Prostate gland (tissue), 2 donors: ENCODE measurements at regions not wholly inside any gene's neighbourhood (a gene's known extent, or its start where the extent isn't known, plus 50 kb on each side); places are given as distances from the start of the nearest gene placed in this dataset.

Experiments
- DNase-seq: peaks from one replicate; pipeline ENCODE4 v3.0.0-alpha.2; 2019; ENCODE audit warnings: low spot score
- H3K27ac ChIP-seq, 2 donors: fragments of 200-600 bp; sonication (generic); 2 replicates each; pipeline ENCODE4 v1.5.1; 2017 to 2019
- H3K27me3 ChIP-seq: fragments of 200-600 bp; sonication (generic); replicated peaks from 2 replicates; pipeline ENCODE4 v1.5.1; 2019; ENCODE audit not compliant: insufficient read depth
- H3K36me3 ChIP-seq, 2 donors: fragments of 200-600 bp; sonication (generic); 1 replicate in 1 of 2; 2 replicates in 1 of 2; pipeline versions ENCODE4 v1.5.1 to v1.8.1; 2017 to 2019
- H3K4me1 ChIP-seq: fragments of 200-600 bp; sonication (generic); replicated peaks from 2 replicates; pipeline ENCODE4 v1.5.1; 2019
- H3K4me3 ChIP-seq, 2 donors: fragments of 200-600 bp; sonication (generic); 2 replicates each; pipeline ENCODE4 v1.5.1; 2017 to 2019
- H3K9me3 ChIP-seq: fragments of 200-600 bp; sonication (generic); 2 replicates; pipeline ENCODE4 v1.5.1; 2017
- POLR2A ChIP-seq: fragments of 450-650 bp; IDR thresholded peaks from one replicate; pipeline ENCODE4 v1.6.1; 2016; ENCODE audit warnings: antibody characterized with exemption, mild to moderate bottlenecking
- POLR2AphosphoS5 ChIP-seq: sonication (generic); formaldehyde crosslinking; IDR thresholded peaks from one replicate; pipeline ENCODE4 v1.6.1; 2017; ENCODE audit warnings: antibody characterized with exemption
- WGBS: methylation state at CpG from one replicate; pipeline ENCODE4 v1.1.5; 2018; 5-methylcytosine and 5-hydroxymethylcytosine counted together
- intact Hi-C: fragments of 100-400 bp; cut with DNase I; formaldehyde crosslinking; loops from one replicate; pipeline ENCODE4 v1.14.2; 2022
- TF ChIP-seq, protein P1 (sequence below), 4 experiments: fragments of 200-600 bp in 2 of 4; fragments of 450-650 bp in 2 of 4; sonication (generic) in 2 of 4; IDR thresholded peaks; 1 replicate in 3 of 4; 2 replicates in 1 of 4; pipeline ENCODE4 v1.5.1; 2016 to 2019; ENCODE audit warnings: antibody characterized with exemption in 4 of 4, mild to moderate bottlenecking in 2 of 4, moderate library complexity in 2 of 4

DNA sequence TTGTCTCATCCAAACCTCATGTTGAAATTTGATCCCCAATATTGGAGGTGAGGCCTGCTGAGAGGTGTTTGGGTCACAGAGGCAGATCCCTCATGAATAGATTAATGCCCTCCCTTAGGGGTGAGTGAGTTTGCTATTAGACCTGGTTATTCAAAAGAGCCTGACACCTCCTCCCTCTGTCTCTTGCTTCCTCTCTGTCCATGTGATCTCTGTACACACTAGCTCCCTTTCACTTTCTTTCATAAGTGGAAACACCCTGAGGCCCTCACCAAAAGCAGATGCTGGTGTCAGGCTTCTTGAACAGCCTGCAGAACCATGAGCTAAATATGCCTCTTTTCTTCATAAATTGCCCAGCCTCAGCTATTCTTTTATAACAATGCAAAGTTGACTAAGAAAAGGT is 447.1 kb downstream of the MDFIC start:
- DNase-seq, result no peak
- no peaks in the 10 kb centered on the region for H3K36me3 ChIP-seq
- intact Hi-C loops, result no loop called here
- H3K27ac ChIP-seq, result no peak overlapping the region
- H3K4me1 ChIP-seq, result no peaks in the 10 kb centered on the region
- no peaks in the 10 kb centered on the region for H3K27me3 ChIP-seq
- no peaks in the 10 kb centered on the region for H3K9me3 ChIP-seq
- no peak overlapping the region for H3K4me3 ChIP-seq
- no peak for TF ChIP-seq POLR2AphosphoS5
- TF ChIP-seq POLR2A, result no peak
- TF ChIP-seq, protein P1, sequence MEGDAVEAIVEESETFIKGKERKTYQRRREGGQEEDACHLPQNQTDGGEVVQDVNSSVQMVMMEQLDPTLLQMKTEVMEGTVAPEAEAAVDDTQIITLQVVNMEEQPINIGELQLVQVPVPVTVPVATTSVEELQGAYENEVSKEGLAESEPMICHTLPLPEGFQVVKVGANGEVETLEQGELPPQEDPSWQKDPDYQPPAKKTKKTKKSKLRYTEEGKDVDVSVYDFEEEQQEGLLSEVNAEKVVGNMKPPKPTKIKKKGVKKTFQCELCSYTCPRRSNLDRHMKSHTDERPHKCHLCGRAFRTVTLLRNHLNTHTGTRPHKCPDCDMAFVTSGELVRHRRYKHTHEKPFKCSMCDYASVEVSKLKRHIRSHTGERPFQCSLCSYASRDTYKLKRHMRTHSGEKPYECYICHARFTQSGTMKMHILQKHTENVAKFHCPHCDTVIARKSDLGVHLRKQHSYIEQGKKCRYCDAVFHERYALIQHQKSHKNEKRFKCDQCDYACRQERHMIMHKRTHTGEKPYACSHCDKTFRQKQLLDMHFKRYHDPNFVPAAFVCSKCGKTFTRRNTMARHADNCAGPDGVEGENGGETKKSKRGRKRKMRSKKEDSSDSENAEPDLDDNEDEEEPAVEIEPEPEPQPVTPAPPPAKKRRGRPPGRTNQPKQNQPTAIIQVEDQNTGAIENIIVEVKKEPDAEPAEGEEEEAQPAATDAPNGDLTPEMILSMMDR (IDR thresholded peaks at IDR 0.05), result no peak

DNA sequence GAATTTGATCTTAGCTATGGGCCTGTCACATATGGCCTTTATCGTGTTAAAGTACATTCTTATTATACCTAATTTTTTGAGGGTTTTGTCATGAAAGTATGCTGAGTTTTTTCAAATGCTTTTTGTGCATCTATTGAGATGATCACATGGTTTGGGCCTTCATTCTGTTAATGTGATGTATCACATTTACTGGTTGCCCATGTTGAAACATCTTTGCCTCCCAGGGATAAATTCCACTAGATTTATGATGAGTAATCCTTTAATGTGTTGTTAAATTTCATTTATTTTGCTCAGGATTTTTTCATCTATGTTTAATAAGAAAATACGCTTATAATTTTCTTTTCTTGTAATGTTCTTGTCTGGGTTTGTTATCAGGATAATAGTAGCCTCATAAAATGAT is 442.0 kb downstream of the MDFIC start:
- no peaks in the 10 kb centered on the region for H3K9me3 ChIP-seq
- no peak overlapping the region for H3K27ac ChIP-seq
- DNase-seq, result no peak
- H3K4me3 ChIP-seq, result no peak overlapping the region
- intact Hi-C loops, result no loop called here
- H3K4me1 ChIP-seq, result no peaks in the 10 kb centered on the region
- H3K27me3 ChIP-seq, result no peaks in the 10 kb centered on the region
- H3K36me3 ChIP-seq, result no peaks in the 10 kb centered on the region
- 96% methylated on average over 2 of the region's 2 CpGs for WGBS
- TF ChIP-seq POLR2AphosphoS5 (no peak), POLR2A (no peak)
- TF ChIP-seq, protein P1 (IDR thresholded peaks at IDR 0.05), result no peak

DNA sequence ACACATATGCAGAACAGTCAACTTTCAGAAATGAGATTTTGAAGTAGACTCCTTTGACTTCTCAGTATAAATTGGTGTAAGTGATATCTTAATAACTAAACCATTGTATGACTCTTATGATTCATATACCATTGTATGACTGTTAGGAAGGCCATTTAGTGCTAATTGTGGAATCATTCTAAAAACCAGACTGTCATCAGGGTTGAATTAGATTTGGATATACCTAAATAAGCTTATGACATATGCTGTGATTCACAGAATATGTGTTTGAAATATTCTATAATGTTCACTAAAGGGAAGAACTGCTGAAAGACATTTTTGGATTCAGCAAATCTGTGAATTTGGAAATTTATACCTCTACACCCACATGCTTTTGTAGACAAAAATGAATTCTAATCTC is 438.1 kb downstream of the MDFIC start:
- Histone ChIP-seq H3K36me3 (no peaks in the 10 kb centered on the region), H3K27ac (no peak overlapping the region), H3K9me3 (no peaks in the 10 kb centered on the region), H3K27me3 (no peaks in the 10 kb centered on the region), H3K4me1 (no peaks in the 10 kb centered on the region), H3K4me3 (no peak overlapping the region)
- TF ChIP-seq, protein P1 (IDR thresholded peaks at IDR 0.05), result no peak
- no peak for TF ChIP-seq POLR2A
- no peak for TF ChIP-seq POLR2AphosphoS5
- intact Hi-C loops, result loop anchor here (10.0 kb wide), 1 partner anchor 1275 kb away; no protein-coding TSS in a partner anchor
- DNase-seq, result no peak

DNA sequence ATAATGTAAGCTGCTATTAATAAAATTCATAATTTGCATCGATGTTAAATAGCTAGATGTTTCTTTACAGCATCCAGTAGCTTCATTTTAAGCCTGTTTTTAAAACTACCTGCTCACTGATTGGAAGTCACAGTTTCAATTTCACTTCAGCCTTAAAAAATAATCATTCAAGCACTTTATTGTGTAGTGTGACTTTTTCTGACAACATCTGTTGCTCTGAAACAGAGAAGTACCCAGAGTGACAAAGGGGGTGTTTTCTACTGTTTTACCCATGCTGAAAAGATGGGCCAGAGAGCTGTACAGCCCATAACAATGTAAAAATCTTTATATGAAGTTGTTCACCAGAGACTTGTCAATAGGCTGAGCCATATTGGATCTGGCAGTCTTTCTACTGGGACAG is 437.2 kb downstream of the MDFIC start:
- Histone ChIP-seq H3K9me3 (no peaks in the 10 kb centered on the region), H3K27me3 (no peaks in the 10 kb centered on the region), H3K4me3 (no peak overlapping the region), H3K36me3 (no peaks in the 10 kb centered on the region), H3K4me1 (no peaks in the 10 kb centered on the region), H3K27ac (no peak overlapping the region)
- TF ChIP-seq, protein P1 (IDR thresholded peaks at IDR 0.05), result no peak
- 77% methylated on average over 1 of the region's 1 CpG for WGBS
- intact Hi-C loops, result loop anchor here (10.0 kb wide), 1 partner anchor 1274 kb away; no protein-coding TSS in a partner anchor
- no peak for DNase-seq

DNA sequence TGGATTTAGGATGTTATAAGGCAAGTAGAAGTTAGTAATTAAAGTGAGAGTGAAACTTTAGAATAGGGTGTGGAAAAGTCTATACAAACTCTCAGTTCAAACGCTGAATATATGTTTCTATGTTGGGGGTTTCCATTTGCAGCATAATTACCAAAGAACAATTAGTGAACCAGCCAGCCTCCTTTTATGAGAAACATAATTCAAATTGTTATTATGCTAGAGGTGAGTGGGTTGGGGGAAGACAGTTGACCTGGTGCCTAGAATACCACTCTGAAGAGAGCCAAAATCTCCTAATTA is 435.8 kb downstream of the MDFIC start:
- DNase-seq, result no peak
- no peak overlapping the region for H3K27ac ChIP-seq
- H3K4me1 ChIP-seq, result no peaks in the 10 kb centered on the region
- no peaks in the 10 kb centered on the region for H3K9me3 ChIP-seq
- H3K27me3 ChIP-seq, result no peaks in the 10 kb centered on the region
- intact Hi-C loops, result loop anchor here (10.0 kb wide), 1 partner anchor 1273 kb away; no protein-coding TSS in a partner anchor
- TF ChIP-seq POLR2A (no peak), POLR2AphosphoS5 (no peak)
- TF ChIP-seq, protein P1 (IDR thresholded peaks at IDR 0.05), result no peak
- no peak overlapping the region for H3K4me3 ChIP-seq
- no peaks in the 10 kb centered on the region for H3K36me3 ChIP-seq
- 30% methylated on average over 1 of the region's 1 CpG for WGBS
